Left ventricle myocardium inferior (tissue), 1 donor: ENCODE measurements at regions not wholly inside any gene's neighbourhood (a gene's known extent, or its start where the extent isn't known, plus 50 kb on each side); places are given as distances from the start of the nearest gene placed in this dataset.

Experiments used
- DNase-seq: peaks from one replicate; pipeline ENCODE4 v3.0.0-alpha.2; 2020
- H3K27ac ChIP-seq: fragments of 200-600 bp; replicated peaks from 2 replicates; pipeline ENCODE4 v1.8.0; 2021
- H3K27me3 ChIP-seq: fragments of 200-600 bp; 2 replicates; pipeline ENCODE4 v1.8.0; 2021; ENCODE audit warnings: low read depth
- H3K36me3 ChIP-seq: fragments of 200-600 bp; 2 replicates; pipeline ENCODE4 v1.8.0; 2021
- H3K4me1 ChIP-seq: fragments of 200-600 bp; 2 replicates; pipeline ENCODE4 v1.8.0; 2021
- H3K4me3 ChIP-seq: fragments of 200-600 bp; 2 replicates; pipeline ENCODE4 v1.8.0; 2021; ENCODE audit warnings: mild to moderate bottlenecking, moderate library complexity
- H3K9me3 ChIP-seq: fragments of 200-600 bp; replicated peaks from 2 replicates; pipeline ENCODE4 v1.8.0; 2021
- CTCF ChIP-seq: fragments of 200-600 bp; IDR thresholded peaks from 2 replicates; pipeline ENCODE4 v1.8.0; 2021; ENCODE audit warnings: antibody characterized with exemption, mild to moderate bottlenecking, borderline replicate concordance
- intact Hi-C: fragments of 100-400 bp; cut with micrococcal nuclease; formaldehyde crosslinking; loops from one replicate; pipeline ENCODE4 v1.11.0; 2022
- donor health status: DM: no; HTN: yes; CAD: no; lungs with severe emphysema.

- H3K4me1 ChIP-seq: no peaks in the 10 kb centered on the region
- TF ChIP-seq CTCF: no peak
- DNase-seq: no peak
- intact Hi-C loops: no loop called here
- H3K27me3 ChIP-seq: no peaks in the 10 kb centered on the region
- H3K36me3 ChIP-seq: no peaks in the 10 kb centered on the region
- H3K27ac ChIP-seq: no peak overlapping the region
- no peak overlapping the region for H3K4me3 ChIP-seq
- H3K9me3 ChIP-seq: no peaks in the 10 kb centered on the region
Observed at GRCh38 chr3:181623924-181624694, 87.6 kb upstream of the SOX2 start.

GRCh38 chr3:181622365-181622764 is 89.4 kb upstream of the SOX2 start:
- H3K27ac ChIP-seq: no peak overlapping the region
- no peak overlapping the region for H3K4me3 ChIP-seq
- intact Hi-C loops: no loop called here
- H3K36me3 ChIP-seq: no peaks in the 10 kb centered on the region
- DNase-seq: no peak
- H3K27me3 ChIP-seq: no peaks in the 10 kb centered on the region
- no peaks in the 10 kb centered on the region for H3K4me1 ChIP-seq
- no peaks in the 10 kb centered on the region for H3K9me3 ChIP-seq
- TF ChIP-seq CTCF: no peak

GRCh38 chr3:181619897-181620296 is 91.8 kb upstream of the SOX2 start:
- H3K4me1 ChIP-seq: no peaks in the 10 kb centered on the region
- DNase-seq: no peak
- intact Hi-C loops: no loop called here
- H3K4me3 ChIP-seq: no peak overlapping the region
- H3K9me3 ChIP-seq: no peaks in the 10 kb centered on the region
- no peaks in the 10 kb centered on the region for H3K36me3 ChIP-seq
- no peaks in the 10 kb centered on the region for H3K27me3 ChIP-seq
- H3K27ac ChIP-seq: no peak overlapping the region
- no peak for TF ChIP-seq CTCF

- H3K27me3 ChIP-seq: no peaks in the 10 kb centered on the region
- no peak for TF ChIP-seq CTCF
- no peak for DNase-seq
- intact Hi-C loops: no loop called here
- no peaks in the 10 kb centered on the region for H3K4me1 ChIP-seq
- H3K4me3 ChIP-seq: no peak overlapping the region
- H3K9me3 ChIP-seq: no peaks in the 10 kb centered on the region
- H3K27ac ChIP-seq: no peak overlapping the region
- no peaks in the 10 kb centered on the region for H3K36me3 ChIP-seq
Observed at GRCh38 chr3:181618260-181618659, 93.5 kb upstream of the SOX2 start.

GRCh38 chr3:181616088-181617070 is 95.3 kb upstream of the SOX2 start:
- no peak for DNase-seq
- intact Hi-C loops: no loop called here
- H3K4me1 ChIP-seq: no peaks in the 10 kb centered on the region
- no peaks in the 10 kb centered on the region for H3K27me3 ChIP-seq
- TF ChIP-seq CTCF: no peak
- no peak overlapping the region for H3K27ac ChIP-seq
- H3K36me3 ChIP-seq: no peaks in the 10 kb centered on the region
- H3K9me3 ChIP-seq: no peaks in the 10 kb centered on the region
- no peak overlapping the region for H3K4me3 ChIP-seq
